HepG2 (cell line): ENCODE measurements at regions not wholly inside any gene's neighbourhood (a gene's known extent, or its start where the extent isn't known, plus 50 kb on each side); places are given as distances from the start of the nearest gene placed in this dataset.

ENCODE experiments used
- ATAC-seq: fragments of 200-7000 bp; cut with Tn5 transposase; 3 replicates; pipeline ENCODE4 v1.9.1; 2020; ENCODE audit warnings: mild to moderate bottlenecking, moderate library complexity
- BruUV-seq: library from RNA; stranded (reverse); fragments of 400-500 nt; replicated peaks from 2 replicates; lab custom pipeline; 2021; lab: Mats Ljungman, UMichigan
- CTCF ChIA-PET: fragments of 300-600 bp; formaldehyde crosslinking; extraction: SDS; loops from one replicate; lab custom pipeline; 2021; ENCODE audit warnings: low total read pairs, inconsistent platforms, low intra/inter-chr PET ratio; lab: Yijun Ruan, JAX
- POLR2A ChIA-PET: fragments of 350-600 bp; sonication (Branson Sonifier 250); formaldehyde crosslinking; loops from one replicate; lab custom pipeline; 2020; ENCODE audit warnings: antibody characterized with exemption, inconsistent platforms; lab: Yijun Ruan, JAX
- DNase-seq: peaks from one replicate; pipeline ENCODE4 v3.0.0-alpha.2; 2015; ENCODE audit warnings: low spot score
- FAIRE-seq: peaks from 3 replicates; lab custom pipeline; 2011; peaks lifted over from hg19 to GRCh38; lab: Jason Lieb, UNC
- H2AFZ ChIP-seq: one replicate; pipeline ENCODE4 v1.6.1; 2011; ENCODE audit warnings: low read length, inconsistent platforms
- H3K27ac ChIP-seq: fragments of 300-600 bp; 3 replicates; pipeline ENCODE4 v1.8.0; 2011; ENCODE audit warnings: mixed run types, mild to moderate bottlenecking, mixed read lengths, low read length, inconsistent platforms; ENCODE audit not compliant: insufficient read depth; ENCODE audit errors: extremely low read length
- H3K27me3 ChIP-seq, 2 experiments: fragments of 200-600 bp in 1 of 2; 2 replicates in 1 of 2; 3 replicates in 1 of 2; pipeline versions ENCODE4 v1.6.0 to v1.8.0; 2011; ENCODE audit warnings: low read length in 2 of 2, mild to moderate bottlenecking in 2 of 2, moderate library complexity in 2 of 2, inconsistent platforms in 1 of 2; ENCODE audit not compliant: insufficient read depth in 2 of 2, control insufficient read depth in 1 of 2
- H3K36me3 ChIP-seq, 2 experiments: fragments of 200-600 bp in 1 of 2; replicated peaks in 1 of 2; 2 replicates in 1 of 2; 3 replicates in 1 of 2; pipeline versions ENCODE4 v1.5.1 to v1.8.0; 2011; ENCODE audit warnings: low read length in 2 of 2, inconsistent platforms in 1 of 2; ENCODE audit not compliant: insufficient read depth in 2 of 2, control insufficient read depth in 1 of 2
- H3K4me1 ChIP-seq: 2 replicates; pipeline ENCODE4 v1.5.1; 2012; ENCODE audit warnings: low read length, inconsistent platforms; ENCODE audit not compliant: insufficient read depth
- H3K4me2 ChIP-seq: 2 replicates; pipeline ENCODE4 v1.6.0; 2011; ENCODE audit warnings: low read depth, low read length, inconsistent platforms
- H3K4me3 ChIP-seq, 3 experiments: fragments of 200-600 bp in 1 of 3; sonication (generic), shearing (Covaris generic) in 1 of 3; replicated peaks in 1 of 3; 2 replicates each; pipeline ENCODE4 v1.5.1; 2011 to 2016; ENCODE audit warnings: low read length in 3 of 3, inconsistent platforms in 2 of 3, low read depth in 2 of 3, mild to moderate bottlenecking in 2 of 3, control low read depth in 1 of 3, mixed read lengths in 1 of 3; ENCODE audit not compliant: insufficient read depth in 1 of 3
- H3K79me2 ChIP-seq: one replicate; pipeline ENCODE4 v1.6.1; 2011; ENCODE audit warnings: low read length, inconsistent platforms; ENCODE audit not compliant: insufficient read depth
- H3K9ac ChIP-seq: 2 replicates; pipeline ENCODE4 v1.6.0; 2011; ENCODE audit warnings: mild to moderate bottlenecking, low read depth, low read length, inconsistent platforms; ENCODE audit not compliant: insufficient read depth
- H3K9me3 ChIP-seq: 2 replicates; pipeline ENCODE4 v1.5.1; 2012; ENCODE audit warnings: mild to moderate bottlenecking, low read length
- H4K20me1 ChIP-seq: 2 replicates; pipeline ENCODE4 v1.6.0; 2011; ENCODE audit warnings: inconsistent platforms, mild to moderate bottlenecking, low read length, moderate library complexity; ENCODE audit not compliant: insufficient read depth
- GABPA ChIP-seq, 2 experiments: IDR thresholded peaks; 2 replicates each; pipeline ENCODE4 v1.6.1; 2011 to 2016; ENCODE audit warnings: low read depth in 2 of 2, low read length in 1 of 2, missing biosample characterization in 1 of 2, missing genetic modification characterization in 1 of 2
- HNF4G ChIP-seq, 2 experiments: sonication (generic) in 1 of 2; formaldehyde crosslinking in 1 of 2; IDR thresholded peaks; 2 replicates each; pipeline versions ENCODE4 v1.4.0 to v1.6.1; 2011 to 2020; ENCODE audit warnings: borderline replicate concordance in 2 of 2, low read depth in 2 of 2, mild to moderate bottlenecking in 2 of 2, low read length in 1 of 2, missing genetic modification reagents in 1 of 2, moderate library complexity in 1 of 2
- KDM6A ChIP-seq: IDR thresholded peaks from 2 replicates; pipeline ENCODE4 v1.6.1; 2016; ENCODE audit warnings: low read depth
- PAWR ChIP-seq: sonication (generic); formaldehyde crosslinking; IDR thresholded peaks from 2 replicates; pipeline ENCODE4 v1.4.0; 2020; ENCODE audit warnings: missing genetic modification reagents, mild to moderate bottlenecking, borderline replicate concordance
- YEATS2 ChIP-seq: sonication (generic); formaldehyde crosslinking; IDR thresholded peaks from 2 replicates; pipeline ENCODE4 v1.4.0; 2020; ENCODE audit warnings: missing genetic modification reagents, borderline replicate concordance
- ZNF350 ChIP-seq: sonication (generic); formaldehyde crosslinking; IDR thresholded peaks from 2 replicates; pipeline ENCODE4 v1.4.0; 2020; ENCODE audit warnings: mild to moderate bottlenecking, low read depth, missing genetic modification reagents, borderline replicate concordance
- WGBS: methylation state at CpG from one replicate; pipeline ENCODE4 v1.1.6; 2017; ENCODE audit warnings: low lambda C conversion rate; 5-methylcytosine and 5-hydroxymethylcytosine counted together
- in situ Hi-C: cut with HindIII; loops from 2 replicates; pipeline ENCODE4 v1.10.0; 2017; ENCODE audit warnings: low pct_unique_long_range_greater_than_20kb; ENCODE audit not compliant: extremely low pct_ligation_motif_present
- intact Hi-C: fragments of 100-400 bp; cut with micrococcal nuclease; formaldehyde crosslinking; loops from one replicate; pipeline ENCODE4 v1.10.0; 2022; ENCODE audit not compliant: unreplicated experiment
- TF ChIP-seq, protein P1 (sequence below): sonication (generic); formaldehyde crosslinking; IDR thresholded peaks from 2 replicates; pipeline ENCODE4 v1.4.0; 2020; ENCODE audit warnings: mild to moderate bottlenecking, missing genetic modification reagents

DNA sequence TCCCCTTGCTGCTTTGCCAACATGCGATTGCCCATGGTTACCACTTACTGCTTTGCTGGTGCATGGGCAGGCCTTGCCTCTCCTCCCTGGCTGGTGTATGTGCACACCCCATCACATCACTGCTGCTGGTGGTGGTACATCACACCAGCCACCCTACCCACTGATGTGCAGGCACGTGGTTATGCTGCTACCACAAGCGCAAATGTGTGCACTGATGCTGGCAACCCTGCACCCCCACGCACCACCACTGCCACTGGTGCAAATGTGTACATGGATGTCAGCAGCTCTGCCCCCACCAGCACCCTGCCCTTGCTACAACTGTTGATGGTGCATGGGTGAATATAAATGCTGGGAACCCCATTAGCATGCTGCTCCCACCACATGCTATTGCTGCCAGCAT lies 261.7 kb downstream of the AEBP2 start:
- Histone ChIP-seq H3K4me2 (no peak overlapping the region), H3K9ac (no peak overlapping the region), H3K4me1 (no peaks in the 10 kb centered on the region), H3K79me2 (no peaks in the 10 kb centered on the region), H3K27ac (no peak overlapping the region), H3K27me3 (no peaks in the 10 kb centered on the region), H3K4me3 (no peak overlapping the region), H3K9me3 (no peaks in the 10 kb centered on the region), H4K20me1 (no peaks in the 10 kb centered on the region), H2AFZ (no peak overlapping the region), H3K36me3 (no peaks in the 10 kb centered on the region)
- CTCF ChIA-PET = no interaction called here
- BruUV-seq = no TSS peak
- no peak for FAIRE-seq
- POLR2A ChIA-PET = no interaction called here
- no peak for DNase-seq
- no peak for ATAC-seq
- in situ Hi-C loops = no loop called here
- WGBS = 6% methylated on average over 3 of the region's 4 CpGs
- no peak for TF ChIP-seq PAWR (CRISPR knock-in tag)
- no peak for TF ChIP-seq YEATS2 (CRISPR knock-in tag)
- TF ChIP-seq ZNF350 (CRISPR knock-in tag) = no peak
- TF ChIP-seq, protein P1, sequence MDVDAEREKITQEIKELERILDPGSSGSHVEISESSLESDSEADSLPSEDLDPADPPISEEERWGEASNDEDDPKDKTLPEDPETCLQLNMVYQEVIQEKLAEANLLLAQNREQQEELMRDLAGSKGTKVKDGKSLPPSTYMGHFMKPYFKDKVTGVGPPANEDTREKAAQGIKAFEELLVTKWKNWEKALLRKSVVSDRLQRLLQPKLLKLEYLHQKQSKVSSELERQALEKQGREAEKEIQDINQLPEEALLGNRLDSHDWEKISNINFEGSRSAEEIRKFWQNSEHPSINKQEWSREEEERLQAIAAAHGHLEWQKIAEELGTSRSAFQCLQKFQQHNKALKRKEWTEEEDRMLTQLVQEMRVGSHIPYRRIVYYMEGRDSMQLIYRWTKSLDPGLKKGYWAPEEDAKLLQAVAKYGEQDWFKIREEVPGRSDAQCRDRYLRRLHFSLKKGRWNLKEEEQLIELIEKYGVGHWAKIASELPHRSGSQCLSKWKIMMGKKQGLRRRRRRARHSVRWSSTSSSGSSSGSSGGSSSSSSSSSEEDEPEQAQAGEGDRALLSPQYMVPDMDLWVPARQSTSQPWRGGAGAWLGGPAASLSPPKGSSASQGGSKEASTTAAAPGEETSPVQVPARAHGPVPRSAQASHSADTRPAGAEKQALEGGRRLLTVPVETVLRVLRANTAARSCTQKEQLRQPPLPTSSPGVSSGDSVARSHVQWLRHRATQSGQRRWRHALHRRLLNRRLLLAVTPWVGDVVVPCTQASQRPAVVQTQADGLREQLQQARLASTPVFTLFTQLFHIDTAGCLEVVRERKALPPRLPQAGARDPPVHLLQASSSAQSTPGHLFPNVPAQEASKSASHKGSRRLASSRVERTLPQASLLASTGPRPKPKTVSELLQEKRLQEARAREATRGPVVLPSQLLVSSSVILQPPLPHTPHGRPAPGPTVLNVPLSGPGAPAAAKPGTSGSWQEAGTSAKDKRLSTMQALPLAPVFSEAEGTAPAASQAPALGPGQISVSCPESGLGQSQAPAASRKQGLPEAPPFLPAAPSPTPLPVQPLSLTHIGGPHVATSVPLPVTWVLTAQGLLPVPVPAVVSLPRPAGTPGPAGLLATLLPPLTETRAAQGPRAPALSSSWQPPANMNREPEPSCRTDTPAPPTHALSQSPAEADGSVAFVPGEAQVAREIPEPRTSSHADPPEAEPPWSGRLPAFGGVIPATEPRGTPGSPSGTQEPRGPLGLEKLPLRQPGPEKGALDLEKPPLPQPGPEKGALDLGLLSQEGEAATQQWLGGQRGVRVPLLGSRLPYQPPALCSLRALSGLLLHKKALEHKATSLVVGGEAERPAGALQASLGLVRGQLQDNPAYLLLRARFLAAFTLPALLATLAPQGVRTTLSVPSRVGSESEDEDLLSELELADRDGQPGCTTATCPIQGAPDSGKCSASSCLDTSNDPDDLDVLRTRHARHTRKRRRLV = no peak
- TF ChIP-seq KDM6A (CRISPR knock-in tag) = no peak
- TF ChIP-seq GABPA (IDR thresholded peaks at IDR 0.05; ENCODE audit: low read depth, low read length) = 0 out of 2 replicates have a peak, but pooled peaks have one; percentile 1
- TF ChIP-seq GABPA (CRISPR knock-in tag; IDR thresholded peaks at IDR 0.05; ENCODE audit: low read depth) = no peak
- TF ChIP-seq HNF4G (IDR thresholded peaks at IDR 0.05; ENCODE audit: borderline replicate concordance, low read depth, low read length) = no peak
- TF ChIP-seq HNF4G (CRISPR knock-in tag; IDR thresholded peaks at IDR 0.05; ENCODE audit: borderline replicate concordance, low read depth) = no peak
- intact Hi-C loops = no loop called here
